GM12873 (cell line): ENCODE measurements at regions not wholly inside any gene's neighbourhood (a gene's known extent, or its start where the extent isn't known, plus 50 kb on each side); places are given as distances from the start of the nearest gene placed in this dataset.

ENCODE experiments used
- TF ChIP-seq, protein P1 (sequence below): IDR thresholded peaks from 2 replicates; pipeline ENCODE4 v1.5.1; 2012; ENCODE audit warnings: low read depth, mild to moderate bottlenecking, moderate library complexity, low read length, control low read depth; ENCODE audit not compliant: insufficient read depth; ENCODE audit errors: missing control alignments

DNA sequence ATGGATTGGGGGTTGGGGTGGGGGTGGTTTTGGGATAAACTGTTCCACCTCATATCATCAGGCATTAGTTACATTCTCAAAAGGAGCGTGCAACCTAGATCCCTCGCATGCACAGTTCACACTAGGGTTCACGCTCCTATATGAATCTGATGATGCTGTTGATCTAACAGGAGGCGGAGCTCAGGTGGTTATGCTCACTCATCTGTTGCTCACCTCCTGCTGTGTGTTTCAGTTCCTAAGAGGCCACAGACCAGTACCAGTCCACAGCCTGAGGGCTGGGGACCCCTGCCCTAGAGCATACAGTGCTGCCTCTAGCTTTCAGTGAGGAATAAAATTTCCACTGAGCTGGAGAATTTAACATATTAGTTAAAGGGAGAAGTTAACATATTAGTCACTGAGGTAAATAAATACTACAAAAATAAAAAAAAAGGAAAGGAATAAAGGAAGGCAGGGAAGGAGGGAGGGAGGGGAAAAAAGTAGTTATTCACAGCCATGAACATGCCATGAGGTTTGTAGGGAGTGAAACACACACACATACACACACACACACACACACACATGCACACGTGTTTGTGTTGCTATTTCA is 612.7 kb upstream of the TBX3 start:
- TF ChIP-seq, protein P1, sequence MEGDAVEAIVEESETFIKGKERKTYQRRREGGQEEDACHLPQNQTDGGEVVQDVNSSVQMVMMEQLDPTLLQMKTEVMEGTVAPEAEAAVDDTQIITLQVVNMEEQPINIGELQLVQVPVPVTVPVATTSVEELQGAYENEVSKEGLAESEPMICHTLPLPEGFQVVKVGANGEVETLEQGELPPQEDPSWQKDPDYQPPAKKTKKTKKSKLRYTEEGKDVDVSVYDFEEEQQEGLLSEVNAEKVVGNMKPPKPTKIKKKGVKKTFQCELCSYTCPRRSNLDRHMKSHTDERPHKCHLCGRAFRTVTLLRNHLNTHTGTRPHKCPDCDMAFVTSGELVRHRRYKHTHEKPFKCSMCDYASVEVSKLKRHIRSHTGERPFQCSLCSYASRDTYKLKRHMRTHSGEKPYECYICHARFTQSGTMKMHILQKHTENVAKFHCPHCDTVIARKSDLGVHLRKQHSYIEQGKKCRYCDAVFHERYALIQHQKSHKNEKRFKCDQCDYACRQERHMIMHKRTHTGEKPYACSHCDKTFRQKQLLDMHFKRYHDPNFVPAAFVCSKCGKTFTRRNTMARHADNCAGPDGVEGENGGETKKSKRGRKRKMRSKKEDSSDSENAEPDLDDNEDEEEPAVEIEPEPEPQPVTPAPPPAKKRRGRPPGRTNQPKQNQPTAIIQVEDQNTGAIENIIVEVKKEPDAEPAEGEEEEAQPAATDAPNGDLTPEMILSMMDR = no peak

DNA sequence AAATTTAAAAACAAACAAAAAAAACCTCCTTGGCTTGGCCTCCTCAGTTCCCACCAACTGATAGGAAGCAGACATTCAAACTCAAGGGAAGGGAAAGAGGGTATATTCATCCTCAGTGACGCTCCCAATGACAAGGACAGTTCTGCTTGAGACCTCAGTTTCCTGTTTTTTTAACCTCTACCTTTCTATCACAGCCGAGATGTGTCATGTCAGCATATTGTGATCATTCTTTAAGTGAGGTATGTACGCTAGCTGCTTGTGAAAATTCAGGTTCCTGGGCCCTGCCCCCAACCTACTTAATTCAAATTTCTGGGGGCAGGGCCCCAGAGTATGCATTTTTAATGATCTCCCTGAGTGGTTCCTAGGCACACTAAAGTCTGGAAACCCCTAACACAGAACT is 611.9 kb upstream of the TBX3 start:
- TF ChIP-seq, protein P1 = no peak

DNA sequence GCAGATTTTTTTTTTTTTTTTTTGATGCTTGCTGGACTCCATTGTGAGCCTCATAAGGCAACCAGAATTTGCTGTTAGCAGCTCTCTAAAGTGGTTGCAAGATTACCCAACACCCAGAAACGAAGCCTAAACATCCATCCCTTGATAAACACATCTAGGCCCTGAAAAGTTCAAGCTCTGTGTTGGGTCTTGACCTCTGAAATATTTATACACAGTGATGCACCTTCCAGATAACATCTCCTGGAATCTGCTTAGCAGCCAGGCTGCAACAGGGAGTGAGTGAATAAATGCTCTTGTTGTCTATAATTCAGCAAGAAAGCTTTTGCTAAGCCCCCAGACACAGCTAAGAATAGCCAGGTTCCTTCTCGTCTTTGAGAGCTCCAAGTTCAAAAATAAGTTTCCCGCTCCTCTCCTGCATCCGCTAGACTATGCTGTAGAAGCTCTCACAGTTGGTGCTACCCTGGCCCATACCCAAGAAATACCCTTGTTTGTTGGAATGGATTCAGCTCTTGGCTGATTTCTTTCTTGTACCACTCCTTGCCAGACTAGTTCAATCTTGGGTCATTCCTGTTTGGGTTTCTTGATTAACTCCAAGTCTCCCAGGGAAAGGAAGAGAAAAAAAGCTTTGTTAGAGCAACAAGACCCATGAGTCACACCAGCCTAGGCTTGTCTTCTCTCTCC is 610.6 kb upstream of the TBX3 start:
- TF ChIP-seq, protein P1 = no peak

DNA sequence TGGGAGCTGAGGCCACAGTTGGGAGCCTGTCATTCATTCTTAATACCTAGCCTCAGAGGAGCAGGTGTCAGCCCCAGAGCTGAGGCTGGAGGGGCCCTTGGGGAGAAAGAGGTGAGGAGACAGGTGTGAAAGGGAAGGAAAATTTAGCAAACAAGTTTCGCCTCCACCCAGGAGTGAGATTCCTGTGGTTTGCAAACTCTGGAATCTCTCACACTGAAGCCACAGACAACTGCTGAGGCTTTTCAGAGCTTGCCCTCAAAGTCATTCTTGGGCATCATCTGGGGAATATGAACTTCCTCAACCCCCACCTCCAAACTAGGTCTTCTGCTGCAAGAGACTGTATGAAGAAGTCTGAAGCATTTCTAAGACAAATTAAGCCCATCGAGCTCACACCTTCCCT is 589.5 kb upstream of the TBX3 start:
- TF ChIP-seq, protein P1 = no peak

DNA sequence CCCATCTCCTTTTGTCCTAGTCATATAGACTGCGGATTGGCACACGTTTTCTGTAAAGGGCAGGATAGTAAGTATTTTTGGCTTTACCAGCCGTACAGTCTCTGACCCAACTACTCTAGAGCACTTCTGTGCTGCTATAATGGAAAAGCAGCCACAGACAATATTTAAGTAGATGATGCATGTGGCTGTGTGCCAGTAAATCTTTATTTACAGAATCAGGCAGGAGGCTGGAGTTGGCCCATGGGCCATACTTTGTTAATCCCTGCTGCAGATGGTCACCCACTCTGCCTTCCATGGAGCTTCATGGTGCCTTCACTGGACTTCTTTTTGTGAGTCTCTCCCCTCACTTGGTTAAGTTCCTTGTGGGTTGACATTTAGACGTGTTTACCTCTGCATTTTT is 584.5 kb upstream of the TBX3 start:
- TF ChIP-seq, protein P1 = no peak

DNA sequence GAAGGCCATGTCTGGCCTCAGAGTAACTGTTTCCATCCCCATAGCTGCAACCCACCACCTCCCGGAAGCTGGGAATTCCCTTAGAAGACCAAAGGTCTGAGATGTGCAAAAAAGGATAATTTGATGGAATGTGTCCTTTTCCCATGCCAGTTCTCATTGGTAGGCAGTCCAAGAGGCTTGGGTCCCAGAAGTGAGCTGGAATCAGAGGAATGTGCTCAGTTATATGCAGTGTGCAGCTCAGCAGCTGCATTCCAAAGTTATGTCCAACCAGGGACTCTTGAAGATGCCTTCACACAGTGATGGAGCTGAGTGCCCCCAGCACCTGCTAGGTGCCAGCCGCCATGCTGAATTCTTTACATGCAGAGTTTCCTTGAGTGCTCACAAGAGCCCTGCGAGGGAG is 583.9 kb upstream of the TBX3 start:
- TF ChIP-seq, protein P1 = no peak

DNA sequence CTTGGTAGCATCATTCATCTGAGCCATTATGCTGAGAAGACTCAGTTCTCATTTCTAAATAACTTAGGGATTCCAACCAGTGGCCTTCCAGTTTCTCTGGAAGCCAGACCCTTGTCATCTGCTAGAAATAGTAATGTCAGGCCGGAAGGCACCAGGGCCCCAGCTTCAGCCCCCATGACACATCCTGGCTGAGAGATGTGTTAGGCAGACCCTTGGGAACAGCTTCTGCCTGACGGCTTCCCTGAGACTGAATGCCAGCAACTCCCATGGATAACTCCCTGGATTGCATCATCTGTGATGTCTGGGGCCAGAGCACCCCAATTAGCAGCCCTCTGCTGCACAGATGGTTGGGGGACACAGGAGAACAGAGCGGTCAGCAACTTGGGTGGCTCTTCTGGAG is 583.5 kb upstream of the TBX3 start:
- TF ChIP-seq, protein P1 = no peak

DNA sequence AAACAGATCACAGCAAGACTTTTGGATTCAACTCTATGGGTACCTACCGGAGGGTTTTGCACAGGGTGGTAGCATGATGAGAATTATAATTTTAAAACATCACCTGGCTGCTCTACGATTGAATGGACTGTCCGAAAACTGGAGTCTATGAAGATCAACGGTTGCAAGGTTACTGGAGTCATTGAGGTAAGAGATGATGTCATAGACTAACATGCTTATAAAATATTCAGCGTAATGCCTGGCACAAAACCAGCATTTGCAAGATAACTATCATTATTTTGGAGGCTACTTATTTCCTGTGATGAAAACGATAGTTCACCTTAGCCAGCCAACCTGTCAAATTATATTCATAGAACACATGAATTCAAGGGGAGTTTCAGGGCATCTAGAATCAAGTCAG is 580.6 kb upstream of the TBX3 start:
- TF ChIP-seq, protein P1 = no peak
